ENCODE measurements at regions not wholly inside any gene's neighbourhood (a gene's known extent, or its start where the extent isn't known, plus 50 kb on each side); places are given as distances from the start of the nearest gene placed in this dataset.

- TF ChIP-seq CTCF (IDR thresholded peaks at IDR 0.05; ENCODE audit: low read depth, low read length): no peak
- DNase-seq (ENCODE audit: low read depth, low spot score): no peak
- in situ Hi-C loops (cut with HindIII; ENCODE audit: low sequenced_read_pairs): no loop called here
- no peak overlapping the region for H3K4me3 ChIP-seq (ENCODE audit: low read depth, low read length)
Measured at GRCh38 chr4:186882293-186882692, 158.6 kb upstream of the FAT1 start.

GRCh38 chr4:186885289-186885688, 161.6 kb upstream of the FAT1 start:
- no peak for TF ChIP-seq CTCF (IDR thresholded peaks at IDR 0.05; ENCODE audit: low read depth, low read length)
- in situ Hi-C loops (cut with HindIII; ENCODE audit: low sequenced_read_pairs): no loop called here
- H3K4me3 ChIP-seq (ENCODE audit: low read depth, low read length): no peak overlapping the region

GRCh38 chr4:186886759-186887158, 163.1 kb upstream of the FAT1 start:
- in situ Hi-C loops (cut with HindIII; ENCODE audit: low sequenced_read_pairs): no loop called here
- no peak for DNase-seq (ENCODE audit: low read depth, low spot score)
- no peak for TF ChIP-seq CTCF (IDR thresholded peaks at IDR 0.05; ENCODE audit: low read depth, low read length)
- H3K4me3 ChIP-seq (ENCODE audit: low read depth, low read length): no peak overlapping the region

More at GRCh38 chr4:186885289-186885688, 161.6 kb upstream of the FAT1 start:
- no peak for DNase-seq (ENCODE audit: low read depth, low spot score)

- in situ Hi-C loops (cut with HindIII; ENCODE audit: low sequenced_read_pairs): no loop called here
- no peak overlapping the region for H3K4me3 ChIP-seq (ENCODE audit: low read depth, low read length)
- DNase-seq (ENCODE audit: low read depth, low spot score): no peak
- TF ChIP-seq CTCF (IDR thresholded peaks at IDR 0.05; ENCODE audit: low read depth, low read length): no peak
Measured at GRCh38 chr4:186887291-186887700, 163.6 kb upstream of the FAT1 start.

GRCh38 chr4:186887752-186888151, 164.1 kb upstream of the FAT1 start:
- no peak for TF ChIP-seq CTCF (IDR thresholded peaks at IDR 0.05; ENCODE audit: low read depth, low read length)
- in situ Hi-C loops (cut with HindIII; ENCODE audit: low sequenced_read_pairs): no loop called here
- no peak for DNase-seq (ENCODE audit: low read depth, low spot score)
- H3K4me3 ChIP-seq (ENCODE audit: low read depth, low read length): no peak overlapping the region

GRCh38 chr4:186889876-186890643, 166.4 kb upstream of the FAT1 start:
- TF ChIP-seq CTCF (IDR thresholded peaks at IDR 0.05; ENCODE audit: low read depth, low read length): no peak
- in situ Hi-C loops (cut with HindIII; ENCODE audit: low sequenced_read_pairs): no loop called here
- no peak for DNase-seq (ENCODE audit: low read depth, low spot score)
- no peak overlapping the region for H3K4me3 ChIP-seq (ENCODE audit: low read depth, low read length)

Measured in astrocyte of the spinal cord (primary cell).